ENCODE measurements at regions not wholly inside any gene's neighbourhood (a gene's known extent, or its start where the extent isn't known, plus 50 kb on each side); places are given as distances from the start of the nearest gene placed in this dataset.

DNA sequence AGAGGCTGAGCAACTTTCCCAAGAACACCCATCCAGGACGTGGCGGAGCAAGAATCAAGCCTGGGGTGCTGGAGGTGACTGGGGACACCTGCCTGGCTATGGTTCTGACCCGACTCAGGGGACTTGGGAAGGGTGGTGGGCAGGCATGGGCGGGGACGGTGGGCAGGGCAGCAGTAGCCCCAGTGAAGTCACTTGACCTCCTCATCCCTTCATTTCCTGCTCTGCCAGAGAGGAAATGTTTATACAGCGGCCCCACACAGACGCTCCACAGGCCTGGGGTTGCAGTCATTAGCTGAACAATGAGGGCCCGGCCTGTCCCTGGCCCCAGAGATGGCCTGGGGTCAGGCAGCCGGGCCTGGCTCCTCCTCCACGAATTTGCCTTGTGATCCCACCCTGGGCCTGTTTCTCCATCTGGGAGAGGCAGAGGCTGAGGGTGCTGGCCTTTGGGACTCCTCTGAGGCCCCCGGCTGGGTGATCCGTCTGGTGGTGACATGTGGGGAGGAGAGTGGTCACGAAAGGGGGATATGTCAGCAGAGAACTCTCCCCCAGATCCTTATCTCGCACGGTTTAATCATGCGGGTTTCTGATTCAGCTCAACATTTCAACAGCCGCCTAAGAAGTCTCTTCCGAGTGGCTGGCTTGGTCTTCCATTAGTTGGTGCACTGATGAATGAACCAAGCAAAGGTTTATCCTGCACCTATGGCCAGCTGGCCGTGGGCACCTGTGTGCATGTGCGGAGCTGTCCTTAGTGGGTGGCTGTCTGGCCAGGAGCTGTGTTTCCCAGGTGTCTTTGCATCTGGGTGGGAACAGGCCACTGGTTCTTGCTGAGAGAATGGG lies 175.9 kb downstream of the IRF8 start:
- no peak for TF ChIP-seq ELF4 (IDR thresholded peaks at IDR 0.05)
- no peak for TF ChIP-seq TARDBP (IDR thresholded peaks at IDR 0.05)
- no peak for TF ChIP-seq FOXM1 (IDR thresholded peaks at IDR 0.05; ENCODE audit: borderline replicate concordance)
- no peak for TF ChIP-seq FOXK2 (IDR thresholded peaks at IDR 0.05)
